Kidney (tissue), 13 donors: ENCODE measurements at regions not wholly inside any gene's neighbourhood (a gene's known extent, or its start where the extent isn't known, plus 50 kb on each side); places are given as distances from the start of the nearest gene placed in this dataset.

Source experiments
- DNase-seq, 5 donors: peaks; one replicate each; pipeline ENCODE4 v3.0.0-alpha.2; 2013 to 2020
- FAIRE-seq: peaks from 2 replicates; lab custom pipeline; 2012; peaks lifted over from hg19 to GRCh38; lab: Jason Lieb, UNC
- H3K27ac ChIP-seq, 2 donors: one replicate each; pipeline ENCODE4 v1.7.0; 2013; ENCODE audit warnings: low read depth in 2 of 2, low read length in 2 of 2, inconsistent platforms in 1 of 2
- H3K27me3 ChIP-seq: one replicate; pipeline ENCODE4 v1.7.1; 2013; ENCODE audit warnings: low read length, inconsistent platforms; ENCODE audit not compliant: control insufficient read depth, insufficient read depth
- H3K36me3 ChIP-seq, 3 donors: one replicate each; pipeline versions ENCODE4 v1.7.0 to v1.7.1; 2013; ENCODE audit warnings: low read length in 3 of 3, control low read depth in 1 of 3, inconsistent platforms in 1 of 3; ENCODE audit not compliant: insufficient read depth in 3 of 3, control insufficient read depth in 2 of 3
- H3K4me1 ChIP-seq, 3 donors: one replicate each; pipeline versions ENCODE4 v1.7.0 to v1.7.1; 2013; ENCODE audit warnings: low read length in 3 of 3, inconsistent platforms in 1 of 3, low read depth in 1 of 3; ENCODE audit not compliant: control insufficient read depth in 2 of 3, insufficient read depth in 2 of 3
- H3K4me3 ChIP-seq, 3 donors: one replicate each; pipeline versions ENCODE4 v1.7.0 to v1.8.1; 2013; ENCODE audit warnings: low read length in 3 of 3, control low read depth in 1 of 3, inconsistent platforms in 1 of 3
- H3K9ac ChIP-seq, 3 donors: one replicate each; pipeline versions ENCODE4 v1.7.0 to v1.7.1; 2013; ENCODE audit warnings: low read length in 3 of 3, control low read depth in 1 of 3, inconsistent platforms in 1 of 3
- H3K9me3 ChIP-seq, 3 donors: one replicate each; pipeline versions ENCODE4 v1.7.0 to v1.7.1; 2013; ENCODE audit warnings: low read length in 3 of 3, control low read depth in 1 of 3, inconsistent platforms in 1 of 3; ENCODE audit not compliant: control insufficient read depth in 2 of 3, insufficient read depth in 1 of 3
- CTCF ChIP-seq: IDR thresholded peaks from 3 replicates; pipeline ENCODE4 v1.5.1; 2012; ENCODE audit warnings: mild to moderate bottlenecking, moderate library complexity, borderline replicate concordance; ENCODE audit not compliant: insufficient read depth; ENCODE audit errors: extremely low read depth
- intact Hi-C: fragments of 100-400 bp; cut with DNase I; formaldehyde crosslinking; loops from one replicate; pipeline ENCODE4 v1.11.1; 2022
- donor health status: control.
- donor health status: control.
- donor health status: control.
- donor health status: control.
- donor health status: control.
- donor health status: DM: yes; HTN: yes; CAD: no.
- donor health status: Normal renal cell carcinoma (clear cell type).

- no peak for TF ChIP-seq CTCF
- no peak for FAIRE-seq
- intact Hi-C loops: no loop called here
Observed at GRCh38 chr11:98874050-98874449, 146.7 kb upstream of the CNTN5 start.

GRCh38 chr11:98895936-98896335 is 124.8 kb upstream of the CNTN5 start:
- Histone ChIP-seq H3K27me3 (no peaks in the 10 kb centered on the region), H3K27ac (no peak overlapping the region), H3K4me1 (no peaks in the 10 kb centered on the region), H3K9me3 (no peaks in the 10 kb centered on the region), H3K9ac (no peak overlapping the region), H3K36me3 (no peaks in the 10 kb centered on the region), H3K4me3 (no peak overlapping the region)
- DNase-seq: peak in 1 of 5 donors; percentile 4
- intact Hi-C loops: no loop called here
- TF ChIP-seq CTCF: no peak
- no peak for FAIRE-seq

More at GRCh38 chr11:98874050-98874449, 146.7 kb upstream of the CNTN5 start:
- Histone ChIP-seq H3K4me3 (no peak overlapping the region), H3K9me3 (no peaks in the 10 kb centered on the region), H3K36me3 (no peaks in the 10 kb centered on the region), H3K27me3 (no peaks in the 10 kb centered on the region), H3K4me1 (no peaks in the 10 kb centered on the region), H3K27ac (no peak overlapping the region), H3K9ac (no peak overlapping the region)
- no peak for DNase-seq

GRCh38 chr11:98940913-98941312 is 79.8 kb upstream of the CNTN5 start:
- no peak for TF ChIP-seq CTCF
- intact Hi-C loops: no loop called here
- no peaks in the 10 kb centered on the region for H3K36me3 ChIP-seq
- no peaks in the 10 kb centered on the region for H3K27me3 ChIP-seq
- no peaks in the 10 kb centered on the region for H3K4me1 ChIP-seq
- no peak overlapping the region for H3K4me3 ChIP-seq
- H3K27ac ChIP-seq: no peak overlapping the region
- no peaks in the 10 kb centered on the region for H3K9me3 ChIP-seq
- DNase-seq (peak in 1 of 5 donors; percentile 2), FAIRE-seq (no peak)
- H3K9ac ChIP-seq: no peak overlapping the region

GRCh38 chr11:98944461-98944860 is 76.3 kb upstream of the CNTN5 start:
- no peak for TF ChIP-seq CTCF
- Histone ChIP-seq H3K27me3 (no peaks in the 10 kb centered on the region), H3K36me3 (no peaks in the 10 kb centered on the region), H3K9me3 (no peaks in the 10 kb centered on the region), H3K4me1 (no peaks in the 10 kb centered on the region), H3K27ac (no peak overlapping the region), H3K9ac (no peak overlapping the region), H3K4me3 (no peak overlapping the region)
- FAIRE-seq: no peak
- intact Hi-C loops: no loop called here
- DNase-seq: no peak
